ENCODE measurements at regions not wholly inside any gene's neighbourhood (a gene's known extent, or its start where the extent isn't known, plus 50 kb on each side); places are given as distances from the start of the nearest gene placed in this dataset.

DNA sequence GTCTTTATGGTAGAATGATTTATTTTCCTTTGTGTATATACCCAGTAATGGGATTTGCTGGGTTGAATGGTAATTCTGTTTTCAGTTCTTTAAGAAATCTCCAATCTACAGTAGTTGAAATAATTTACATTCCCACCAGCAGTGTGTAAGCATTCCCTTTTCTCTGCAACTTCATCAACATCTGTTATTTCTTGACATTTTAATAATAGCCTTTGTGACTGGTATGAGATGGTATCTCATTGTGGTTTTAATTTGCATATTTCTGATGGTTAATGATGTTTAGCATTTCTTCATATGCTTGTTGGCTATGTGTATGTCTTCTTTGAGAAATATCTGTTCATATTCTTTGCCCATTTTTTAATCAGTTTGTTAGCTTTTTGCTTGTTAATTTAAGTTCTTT lies 901.2 kb downstream of the METTL15 start:
- Histone ChIP-seq H3K27ac (no peak overlapping the region), H3K4me3 (no peak overlapping the region), H3K36me3 (no peaks in the 10 kb centered on the region), H3K27me3 (no peaks in the 10 kb centered on the region), H3K9me3 (peaks cover 0 to 5% (median 0%) of the 10 kb centered on the region in 11 donors), H3K4me1 (no peaks in the 10 kb centered on the region)
- ATAC-seq (no peak), DNase-seq (no peak)
- intact Hi-C loops (cut with DNase I), result no loop called here
- TF ChIP-seq, protein P1, sequence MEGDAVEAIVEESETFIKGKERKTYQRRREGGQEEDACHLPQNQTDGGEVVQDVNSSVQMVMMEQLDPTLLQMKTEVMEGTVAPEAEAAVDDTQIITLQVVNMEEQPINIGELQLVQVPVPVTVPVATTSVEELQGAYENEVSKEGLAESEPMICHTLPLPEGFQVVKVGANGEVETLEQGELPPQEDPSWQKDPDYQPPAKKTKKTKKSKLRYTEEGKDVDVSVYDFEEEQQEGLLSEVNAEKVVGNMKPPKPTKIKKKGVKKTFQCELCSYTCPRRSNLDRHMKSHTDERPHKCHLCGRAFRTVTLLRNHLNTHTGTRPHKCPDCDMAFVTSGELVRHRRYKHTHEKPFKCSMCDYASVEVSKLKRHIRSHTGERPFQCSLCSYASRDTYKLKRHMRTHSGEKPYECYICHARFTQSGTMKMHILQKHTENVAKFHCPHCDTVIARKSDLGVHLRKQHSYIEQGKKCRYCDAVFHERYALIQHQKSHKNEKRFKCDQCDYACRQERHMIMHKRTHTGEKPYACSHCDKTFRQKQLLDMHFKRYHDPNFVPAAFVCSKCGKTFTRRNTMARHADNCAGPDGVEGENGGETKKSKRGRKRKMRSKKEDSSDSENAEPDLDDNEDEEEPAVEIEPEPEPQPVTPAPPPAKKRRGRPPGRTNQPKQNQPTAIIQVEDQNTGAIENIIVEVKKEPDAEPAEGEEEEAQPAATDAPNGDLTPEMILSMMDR (IDR thresholded peaks at IDR 0.05), result no peak

GRCh38 chr11:29008481-29008880 lies 900.3 kb downstream of the METTL15 start:
- intact Hi-C loops (cut with DNase I), result no loop called here
- Histone ChIP-seq H3K36me3 (no peaks in the 10 kb centered on the region), H3K27ac (no peak overlapping the region), H3K9me3 (peaks cover 0 to 5% (median 0%) of the 10 kb centered on the region in 11 donors), H3K4me1 (no peaks in the 10 kb centered on the region), H3K4me3 (no peak overlapping the region), H3K27me3 (no peaks in the 10 kb centered on the region)
- TF ChIP-seq, protein P1 (IDR thresholded peaks at IDR 0.05), result no peak
- ATAC-seq, result no peak
- no peak for DNase-seq

GRCh38 chr11:29006668-29007067 lies 898.5 kb downstream of the METTL15 start:
- no peaks in the 10 kb centered on the region for H3K36me3 ChIP-seq
- 73 to 80% methylated on average over 3 of the region's 3 CpGs for WGBS, 2 donors
- H3K27ac ChIP-seq, result no peak overlapping the region
- no peaks in the 10 kb centered on the region for H3K4me1 ChIP-seq
- no peak for ATAC-seq
- H3K4me3 ChIP-seq, result no peak overlapping the region
- H3K27me3 ChIP-seq, result no peaks in the 10 kb centered on the region
- no peak for DNase-seq
- peaks cover 0 to 5% (median 0%) of the 10 kb centered on the region in 11 donors for H3K9me3 ChIP-seq
- TF ChIP-seq, protein P1 (IDR thresholded peaks at IDR 0.05), result no peak
- intact Hi-C loops (cut with DNase I), result no loop called here

DNA sequence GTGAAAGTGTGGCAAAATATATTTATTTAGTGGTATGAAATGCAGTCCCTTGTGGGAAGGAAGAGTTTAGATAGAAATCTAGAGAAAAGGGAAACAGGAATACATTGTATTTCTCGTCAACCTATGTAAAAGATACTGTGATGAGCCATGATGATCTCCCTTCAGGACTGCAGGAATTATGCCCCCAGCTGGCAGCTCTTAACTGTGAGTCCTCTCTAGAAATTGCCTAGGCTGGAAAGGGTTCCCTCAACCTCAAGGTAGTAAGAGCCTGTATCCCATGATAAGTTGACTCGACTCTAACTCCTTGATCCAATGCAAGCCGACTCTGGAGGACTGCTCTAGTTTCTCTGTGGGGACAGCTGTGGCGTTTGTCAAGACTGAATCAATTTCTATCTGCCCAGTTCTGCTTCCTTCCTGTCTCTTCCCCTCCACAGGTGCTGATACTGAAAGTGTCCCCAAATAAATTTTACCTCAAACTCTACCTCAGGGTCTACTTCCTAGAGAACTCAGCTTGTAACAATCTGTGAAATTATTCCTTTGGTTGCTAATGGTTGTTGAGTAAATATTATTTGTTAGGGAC lies 897.3 kb downstream of the METTL15 start:
- H3K4me3 ChIP-seq, result no peak overlapping the region
- H3K27ac ChIP-seq, result no peak overlapping the region
- no peak for DNase-seq
- no peaks in the 10 kb centered on the region for H3K36me3 ChIP-seq
- no peaks in the 10 kb centered on the region for H3K27me3 ChIP-seq
- TF ChIP-seq, protein P1 (IDR thresholded peaks at IDR 0.05), result no peak
- peaks cover 0 to 5% (median 0%) of the 10 kb centered on the region in 11 donors for H3K9me3 ChIP-seq
- no peaks in the 10 kb centered on the region for H3K4me1 ChIP-seq
- ATAC-seq, result no peak
- 73 to 77% methylated on average over 4 of the region's 4 CpGs for WGBS, 2 donors
- intact Hi-C loops (cut with DNase I), result no loop called here
